Stomach (tissue), 8 donors: ENCODE measurements at regions not wholly inside any gene's neighbourhood (a gene's known extent, or its start where the extent isn't known, plus 50 kb on each side); places are given as distances from the start of the nearest gene placed in this dataset.

Source experiments
- DNase-seq, 2 donors: peaks; one replicate each; pipeline versions ENCODE4 v3.0.0 to v3.0.0-alpha.2; 2013 to 2019
- H3K27ac ChIP-seq, 5 donors: fragments of 200-600 bp in 4 of 5; sonication (generic) in 4 of 5; one replicate each; pipeline ENCODE4 v1.5.1; 2013 to 2019; ENCODE audit warnings: mild to moderate bottlenecking in 1 of 5, moderate library complexity in 1 of 5
- H3K27me3 ChIP-seq, 3 donors: fragments of 200-600 bp; sonication (generic); one replicate each; pipeline ENCODE4 v1.5.1; 2017 to 2019; ENCODE audit warnings: mixed run types in 1 of 3
- H3K36me3 ChIP-seq, 4 donors: fragments of 200-600 bp; sonication (generic); 1 replicate in 3 of 4; 2 replicates in 1 of 4; pipeline ENCODE4 v1.5.1; 2016 to 2019
- H3K4me1 ChIP-seq, 4 donors: fragments of 200-600 bp; sonication (generic); one replicate each; pipeline ENCODE4 v1.5.1; 2016 to 2019
- H3K4me3 ChIP-seq, 4 donors: fragments of 200-600 bp; sonication (generic) in 3 of 4; one replicate each; pipeline ENCODE4 v1.5.1; 2016 to 2019; ENCODE audit warnings: mild to moderate bottlenecking in 1 of 4
- H3K9me3 ChIP-seq, 4 donors: fragments of 200-600 bp; sonication (generic); one replicate each; pipeline ENCODE4 v1.5.1; 2016 to 2019
- EP300 ChIP-seq: sonication (generic); formaldehyde crosslinking; IDR thresholded peaks from one replicate; pipeline ENCODE4 v1.6.1; 2017; ENCODE audit warnings: antibody characterized with exemption
- POLR2A ChIP-seq, 4 donors: fragments of 450-650 bp; IDR thresholded peaks; one replicate each; pipeline ENCODE4 v1.6.1; 2016; ENCODE audit warnings: antibody characterized with exemption in 4 of 4, control low read depth in 2 of 4, mild to moderate bottlenecking in 1 of 4, moderate library complexity in 1 of 4
- POLR2AphosphoS5 ChIP-seq, 3 donors: sonication (generic); formaldehyde crosslinking; IDR thresholded peaks; one replicate each; pipeline ENCODE4 v1.6.1; 2016; ENCODE audit warnings: antibody characterized with exemption in 3 of 3
- WGBS, 5 donors: extraction: QIAGEN DNeasy Blood & Tissue Kit in 3 of 5; methylation state at CpG; one replicate each; pipeline versions ENCODE4 v1.1.5 to v1.1.7; 2013 to 2018; 5-methylcytosine and 5-hydroxymethylcytosine counted together
- intact Hi-C: fragments of 100-400 bp; cut with DNase I; formaldehyde crosslinking; loops from one replicate; pipeline ENCODE4 v1.15.1; 2023; ENCODE audit warnings: low total_unique reads
- TF ChIP-seq, protein P1 (sequence below), 7 experiments: fragments of 450-650 bp in 4 of 7; fragments of 200-600 bp in 3 of 7; sonication (generic) in 3 of 7; IDR thresholded peaks; one replicate each; pipeline ENCODE4 v1.5.1; 2016 to 2019; ENCODE audit warnings: antibody characterized with exemption in 7 of 7, control low read depth in 2 of 7, mild to moderate bottlenecking in 1 of 7
- donor health status: healthy with polysubstance abuse.
- donor health status: Bipolar disorder and iron deficiency.
- donor health status: healthy.

GRCh38 chr1:79193211-79194079 lies 186.9 kb upstream of the ADGRL4 start:
- Histone ChIP-seq H3K4me1 (peaks cover 0 to 3% (median 0%) of the 10 kb centered on the region in 4 donors), H3K9me3 (no peaks in the 10 kb centered on the region), H3K4me3 (no peak overlapping the region), H3K27me3 (no peaks in the 10 kb centered on the region), H3K36me3 (no peaks in the 10 kb centered on the region), H3K27ac (peak overlapping the region in 2 of 5 donors; percentile 6 to 47)
- DNase-seq: peak in 1 of 2 donors; percentile 69
- intact Hi-C loops: no loop called here
- WGBS, 5 donors: 25 to 32% (median 28%) methylated on average over 7 of the region's 7 CpGs
- TF ChIP-seq POLR2A (IDR thresholded peaks at IDR 0.05): no peak
- TF ChIP-seq POLR2AphosphoS5 (IDR thresholded peaks at IDR 0.05): no peak
- TF ChIP-seq EP300: no peak
- TF ChIP-seq, protein P1, sequence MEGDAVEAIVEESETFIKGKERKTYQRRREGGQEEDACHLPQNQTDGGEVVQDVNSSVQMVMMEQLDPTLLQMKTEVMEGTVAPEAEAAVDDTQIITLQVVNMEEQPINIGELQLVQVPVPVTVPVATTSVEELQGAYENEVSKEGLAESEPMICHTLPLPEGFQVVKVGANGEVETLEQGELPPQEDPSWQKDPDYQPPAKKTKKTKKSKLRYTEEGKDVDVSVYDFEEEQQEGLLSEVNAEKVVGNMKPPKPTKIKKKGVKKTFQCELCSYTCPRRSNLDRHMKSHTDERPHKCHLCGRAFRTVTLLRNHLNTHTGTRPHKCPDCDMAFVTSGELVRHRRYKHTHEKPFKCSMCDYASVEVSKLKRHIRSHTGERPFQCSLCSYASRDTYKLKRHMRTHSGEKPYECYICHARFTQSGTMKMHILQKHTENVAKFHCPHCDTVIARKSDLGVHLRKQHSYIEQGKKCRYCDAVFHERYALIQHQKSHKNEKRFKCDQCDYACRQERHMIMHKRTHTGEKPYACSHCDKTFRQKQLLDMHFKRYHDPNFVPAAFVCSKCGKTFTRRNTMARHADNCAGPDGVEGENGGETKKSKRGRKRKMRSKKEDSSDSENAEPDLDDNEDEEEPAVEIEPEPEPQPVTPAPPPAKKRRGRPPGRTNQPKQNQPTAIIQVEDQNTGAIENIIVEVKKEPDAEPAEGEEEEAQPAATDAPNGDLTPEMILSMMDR (IDR thresholded peaks at IDR 0.05): no peak

DNA sequence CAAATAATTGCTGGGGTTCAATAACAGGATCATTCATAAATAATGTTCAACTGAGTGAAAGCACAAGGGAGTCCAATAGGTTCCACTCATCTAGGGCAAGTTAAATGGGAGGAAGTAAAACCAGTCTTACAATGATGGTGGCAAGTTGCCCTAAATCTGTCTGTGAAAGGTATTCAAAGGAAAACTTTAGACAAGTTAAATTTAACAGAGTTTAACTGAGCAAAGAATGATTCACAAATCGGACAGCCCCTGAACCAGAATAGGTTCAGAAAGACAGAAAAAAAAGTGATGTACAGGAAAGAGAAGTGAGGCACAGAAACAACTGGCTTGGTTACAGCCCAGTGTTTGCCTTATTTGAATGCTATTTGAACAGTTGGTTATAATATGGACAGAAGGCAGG lies 183.5 kb upstream of the ADGRL4 start:
- H3K36me3 ChIP-seq: no peaks in the 10 kb centered on the region
- no peaks in the 10 kb centered on the region for H3K27me3 ChIP-seq
- peaks cover 0 to 3% (median 0%) of the 10 kb centered on the region in 4 donors for H3K4me1 ChIP-seq
- H3K9me3 ChIP-seq: no peaks in the 10 kb centered on the region
- TF ChIP-seq POLR2AphosphoS5 (IDR thresholded peaks at IDR 0.05) (no peak), EP300 (no peak), POLR2A (IDR thresholded peaks at IDR 0.05) (no peak)
- TF ChIP-seq, protein P1 (IDR thresholded peaks at IDR 0.05): no peak
- H3K4me3 ChIP-seq: no peak overlapping the region
- H3K27ac ChIP-seq: no peak overlapping the region
- no peak for DNase-seq
- intact Hi-C loops: no loop called here
- 51 to 68% (median 63%) methylated on average over 1 of the region's 1 CpG for WGBS, 5 donors

DNA sequence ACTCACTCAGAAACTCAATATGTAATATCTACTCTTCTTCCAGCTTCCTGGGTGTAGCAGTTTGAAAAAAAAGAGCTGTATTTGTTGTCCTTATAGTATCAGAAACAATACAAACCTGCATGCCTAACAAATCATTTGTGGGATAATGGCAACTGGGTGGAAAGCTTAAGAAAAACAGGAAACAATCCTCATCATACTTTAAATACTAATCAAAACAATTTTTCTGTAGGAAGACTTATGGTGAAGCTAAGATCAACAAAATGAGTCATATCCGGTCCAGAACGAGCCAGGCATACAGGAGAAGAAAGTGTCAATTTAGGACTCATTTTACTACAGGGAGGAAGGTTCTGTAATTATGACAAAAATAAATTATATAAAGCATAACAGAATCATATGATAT lies 181.8 kb upstream of the ADGRL4 start:
- Histone ChIP-seq H3K27me3 (no peaks in the 10 kb centered on the region), H3K4me3 (no peak overlapping the region), H3K36me3 (no peaks in the 10 kb centered on the region), H3K4me1 (peaks cover 0 to 3% (median 0%) of the 10 kb centered on the region in 4 donors), H3K27ac (no peak overlapping the region), H3K9me3 (no peaks in the 10 kb centered on the region)
- peak in 1 of 2 donors; percentile 12 for DNase-seq
- WGBS, 5 donors: 22 to 50% (median 43%) methylated on average over 2 of the region's 2 CpGs
- intact Hi-C loops: no loop called here
- TF ChIP-seq EP300: no peak
- no peak for TF ChIP-seq POLR2AphosphoS5 (IDR thresholded peaks at IDR 0.05)
- no peak for TF ChIP-seq POLR2A (IDR thresholded peaks at IDR 0.05)
- TF ChIP-seq, protein P1 (IDR thresholded peaks at IDR 0.05): no peak

DNA sequence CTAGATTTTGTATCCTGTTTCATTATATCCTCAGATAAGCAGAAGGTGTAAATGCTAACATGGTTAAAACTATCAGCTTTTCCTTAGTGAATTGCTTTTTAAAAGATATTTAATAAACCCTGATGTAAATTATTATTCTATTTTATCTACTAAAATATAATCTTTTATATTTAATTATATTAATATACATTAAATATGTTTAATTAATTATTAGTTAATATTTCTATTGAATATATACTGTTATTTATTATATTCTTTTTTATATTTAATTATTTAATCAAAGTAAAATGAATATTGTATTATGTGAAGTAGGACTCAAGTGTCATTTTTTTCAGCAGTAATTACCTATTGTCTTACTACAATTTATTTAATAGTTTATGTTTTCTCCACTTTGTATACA lies 179.7 kb upstream of the ADGRL4 start:
- DNase-seq: no peak
- no peaks in the 10 kb centered on the region for H3K27me3 ChIP-seq
- intact Hi-C loops: no loop called here
- no peaks in the 10 kb centered on the region for H3K36me3 ChIP-seq
- no peaks in the 10 kb centered on the region for H3K4me1 ChIP-seq
- no peak for TF ChIP-seq POLR2A (IDR thresholded peaks at IDR 0.05)
- no peak for TF ChIP-seq POLR2AphosphoS5 (IDR thresholded peaks at IDR 0.05)
- no peak for TF ChIP-seq EP300
- TF ChIP-seq, protein P1 (IDR thresholded peaks at IDR 0.05): no peak
- H3K9me3 ChIP-seq: no peaks in the 10 kb centered on the region
- no peak overlapping the region for H3K4me3 ChIP-seq
- no peak overlapping the region for H3K27ac ChIP-seq
